ENCODE measurements at regions not wholly inside any gene's neighbourhood (a gene's known extent, or its start where the extent isn't known, plus 50 kb on each side); places are given as distances from the start of the nearest gene placed in this dataset.
"Not testable (repeated sequence)": the region's sequence is repeated elsewhere in the genome, so short reads cannot be mapped to it uniquely, and the experiment has no call there.

DNA sequence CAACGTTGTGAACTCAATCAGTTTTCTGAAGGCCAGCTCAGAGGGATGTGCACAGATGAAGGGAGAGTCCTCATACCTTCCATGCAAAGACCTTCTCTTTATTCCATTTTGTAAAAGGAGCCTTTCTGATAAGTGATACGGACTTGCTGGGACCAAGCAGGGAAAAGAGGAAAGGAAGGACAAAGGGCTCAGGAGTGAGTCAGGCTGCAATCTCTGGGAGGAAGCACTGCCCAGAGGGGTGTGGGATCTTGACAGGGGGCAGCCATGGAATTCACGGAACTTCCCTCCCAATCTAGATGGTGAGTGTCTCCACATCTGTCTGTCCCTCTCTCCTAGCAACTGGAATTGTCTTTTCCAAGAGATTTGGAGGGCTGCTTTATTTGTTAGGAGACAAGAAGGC, 281.4 kb upstream of the CELF4 start:
- no peak for ATAC-seq
- DNase-seq (ENCODE audit: low spot score), result no peak

DNA sequence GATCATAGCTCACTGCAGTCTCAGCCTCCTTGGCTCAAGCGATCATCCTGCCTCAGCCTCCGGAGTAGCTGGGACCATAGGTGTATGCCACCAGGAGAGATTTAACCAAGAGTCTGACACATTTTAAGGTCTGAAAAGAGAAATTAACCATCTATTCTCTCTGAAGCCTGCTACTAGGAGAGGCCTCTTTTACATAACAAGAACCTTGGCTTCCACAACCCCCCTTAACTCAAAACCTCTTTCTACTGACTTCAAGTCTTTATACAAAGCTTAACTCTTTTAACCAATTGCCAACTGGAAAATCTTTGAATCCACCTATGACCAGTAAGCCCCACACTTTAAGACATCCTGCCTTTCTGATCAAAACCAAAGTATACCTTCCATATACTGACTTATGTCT, 279.9 kb upstream of the CELF4 start:
- ATAC-seq (no peak), DNase-seq (ENCODE audit: low spot score) (no peak)

- ATAC-seq (no peak), DNase-seq (ENCODE audit: low spot score) (no peak)
Observed at GRCh38 chr18:37844209-37844970, 278.8 kb upstream of the CELF4 start.

GRCh38 chr18:37838083-37838482, 272.5 kb upstream of the CELF4 start:
- no peak for DNase-seq (ENCODE audit: low spot score)
- ATAC-seq, result no peak

GRCh38 chr18:37836071-37836970, 270.7 kb upstream of the CELF4 start:
- DNase-seq (ENCODE audit: low spot score) (no peak), ATAC-seq (no peak)

DNA sequence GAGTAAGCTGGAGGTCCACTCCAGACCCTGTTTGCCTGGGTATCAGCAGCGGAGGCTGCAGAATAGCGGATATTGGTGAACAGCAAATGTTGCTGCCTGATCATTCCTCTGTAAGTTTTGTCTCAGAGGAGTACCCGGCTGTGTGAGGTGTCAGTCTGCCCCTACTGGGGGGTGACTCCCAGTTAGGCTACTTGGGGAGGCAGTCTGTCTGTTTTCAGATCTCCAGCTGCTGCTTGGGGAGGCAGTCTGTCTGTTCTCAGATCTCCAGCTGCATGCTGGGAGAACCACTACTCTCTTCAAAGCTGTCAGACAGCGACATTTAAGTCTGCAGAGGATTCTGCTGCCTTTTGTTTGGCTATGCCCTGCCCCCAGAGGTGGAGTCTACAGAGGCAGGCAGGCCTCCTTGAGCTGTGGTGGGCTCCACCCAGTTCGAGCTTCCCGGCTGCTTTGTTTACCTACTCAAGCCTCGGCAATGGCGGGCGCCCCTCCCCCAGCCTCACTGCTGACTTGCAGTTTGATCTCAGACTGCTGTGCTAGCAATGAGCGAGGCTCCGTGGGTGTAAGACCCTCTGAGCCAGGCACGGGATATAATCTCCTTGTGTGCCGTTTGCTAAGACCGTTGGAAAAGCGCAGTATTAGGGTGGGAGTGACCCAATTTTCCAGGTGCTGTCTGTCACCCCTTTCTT, 266.6 kb upstream of the CELF4 start:
- not testable (repeated sequence) for ATAC-seq; DNase-seq (ENCODE audit: low spot score)

DNA sequence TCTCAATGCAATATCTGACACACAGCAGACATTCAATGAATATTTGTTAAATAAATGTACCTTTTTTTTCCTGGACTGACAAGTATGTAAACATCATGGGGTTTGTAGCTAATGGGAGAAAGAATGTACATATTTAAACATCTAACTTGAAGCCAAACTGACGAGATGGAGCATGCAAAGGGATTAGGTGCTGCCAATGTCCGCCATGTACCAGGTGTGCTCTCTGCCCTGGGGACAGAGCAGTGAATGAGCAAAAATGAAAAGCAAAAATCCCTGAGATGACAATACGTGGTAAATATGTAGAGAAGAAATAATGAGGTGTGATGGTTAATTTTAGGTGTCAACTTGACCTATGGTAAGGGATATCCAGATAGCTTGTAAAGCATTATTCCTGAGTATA, 247.4 kb upstream of the CELF4 start:
- no peak for DNase-seq (ENCODE audit: low spot score)
- ATAC-seq, result no peak

GRCh38 chr18:37805773-37806404, 240.3 kb upstream of the CELF4 start:
- DNase-seq (ENCODE audit: low spot score), result no peak
- no peak for ATAC-seq

GRCh38 chr18:37796823-37797349, 231.3 kb upstream of the CELF4 start:
- no peak for ATAC-seq

DNA sequence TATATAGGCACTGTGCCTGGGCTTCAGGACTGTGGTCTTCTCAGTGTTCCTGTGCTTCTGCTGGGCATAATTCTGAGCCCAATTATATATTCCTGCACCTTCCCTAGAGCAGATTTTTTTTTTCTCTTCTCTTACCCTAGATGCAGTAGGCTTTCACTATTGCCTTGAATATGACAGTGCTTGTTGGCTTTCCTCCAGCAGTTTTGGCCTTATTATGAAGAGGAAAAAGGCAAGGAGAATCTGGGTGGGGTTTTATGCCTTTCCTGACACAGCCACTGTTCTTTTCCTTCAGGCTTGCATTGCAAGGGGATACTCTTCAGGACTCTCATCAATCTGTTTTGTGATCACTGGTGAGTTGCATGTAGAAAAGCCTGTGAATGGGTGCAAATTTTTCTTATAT, 221.9 kb upstream of the CELF4 start:
- DNase-seq (ENCODE audit: low spot score) (no peak), ATAC-seq (no peak)

More at GRCh38 chr18:37796823-37797349, 231.3 kb upstream of the CELF4 start:
- DNase-seq (ENCODE audit: low spot score), result no peak

GRCh38 chr18:37783771-37784170, 218.2 kb upstream of the CELF4 start:
- ATAC-seq, result no peak
- no peak for DNase-seq (ENCODE audit: low spot score)

DNA sequence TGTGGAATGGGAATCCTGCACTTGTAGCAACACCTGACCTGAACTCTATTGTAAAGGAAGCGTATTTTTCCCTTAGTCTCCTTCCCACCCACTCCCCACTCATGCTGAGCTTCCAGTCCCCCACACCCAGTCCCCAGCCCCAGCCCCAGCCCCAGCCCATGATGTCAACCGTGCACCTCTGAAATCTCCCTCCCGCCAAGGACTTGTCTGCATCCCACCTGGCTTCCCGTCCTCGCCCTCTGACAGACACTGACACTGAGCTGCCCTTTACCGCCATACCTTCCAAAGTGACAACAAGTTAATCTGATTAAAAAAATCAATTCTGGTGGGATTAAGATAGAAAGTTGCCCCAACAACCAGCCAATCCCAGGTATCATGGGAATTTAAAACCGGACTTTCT, 213.6 kb upstream of the CELF4 start:
- DNase-seq (ENCODE audit: low spot score) (no peak), ATAC-seq (no peak)

- peak; percentile 59 for DNase-seq (ENCODE audit: low spot score)
- peak; percentile 94 for ATAC-seq
Observed at GRCh38 chr18:37778417-37779165, 213.0 kb upstream of the CELF4 start.

- ATAC-seq, result no peak
- no peak for DNase-seq (ENCODE audit: low spot score)
Observed at GRCh38 chr18:37769826-37770225, 204.2 kb upstream of the CELF4 start.

DNA sequence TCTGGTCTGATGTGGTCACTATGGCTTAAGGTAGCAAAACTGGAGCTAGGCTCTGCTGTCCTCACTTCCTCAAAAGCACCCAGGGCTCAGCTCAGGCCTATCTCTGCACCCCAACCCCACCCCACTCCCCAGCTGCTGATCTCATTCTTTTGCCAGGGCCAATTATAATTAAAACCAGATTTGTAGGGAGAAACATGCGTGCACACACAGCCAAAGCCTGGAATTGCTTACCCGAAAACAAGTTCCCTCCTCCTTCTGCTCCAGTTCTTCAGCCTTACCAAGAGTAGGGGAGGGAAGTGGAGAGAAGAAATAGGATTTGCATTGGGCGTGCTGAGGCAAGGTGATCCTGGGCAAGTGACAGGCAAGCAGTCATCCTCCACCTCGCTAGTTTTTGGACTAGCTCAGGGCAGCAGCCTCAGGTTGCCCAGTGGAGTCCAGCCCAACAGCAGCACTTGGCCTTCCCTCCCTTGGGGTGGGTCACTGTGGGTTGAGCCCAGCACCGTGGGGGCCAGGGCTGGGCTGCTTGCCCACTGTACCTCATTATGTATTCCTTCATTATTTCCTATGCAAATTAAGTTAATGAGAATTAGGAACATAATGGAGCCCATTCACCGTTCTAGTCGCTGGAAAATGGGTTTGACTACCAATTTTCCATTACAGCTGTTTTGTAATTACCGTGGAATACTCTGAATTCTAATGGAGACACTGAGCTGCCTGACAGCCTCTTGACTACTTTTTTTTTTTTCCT, 199.1 kb upstream of the CELF4 start:
- DNase-seq (ENCODE audit: low spot score) (no peak), ATAC-seq (no peak)

- DNase-seq (ENCODE audit: low spot score) (no peak), ATAC-seq (no peak)
Observed at GRCh38 chr18:37762076-37762621, 196.6 kb upstream of the CELF4 start.

GRCh38 chr18:37754141-37754540, 188.5 kb upstream of the CELF4 start:
- ATAC-seq (no peak), DNase-seq (ENCODE audit: low spot score) (no peak)

GRCh38 chr18:37742436-37742835, 176.8 kb upstream of the CELF4 start:
- DNase-seq (ENCODE audit: low spot score) (no peak), ATAC-seq (no peak)

- ATAC-seq, result no peak
- no peak for DNase-seq (ENCODE audit: low spot score)
Observed at GRCh38 chr18:37741032-37741623, 175.5 kb upstream of the CELF4 start.
